NCI-H1694 (cell line): ENCODE measurements at regions not wholly inside any gene's neighbourhood (a gene's known extent, or its start where the extent isn't known, plus 50 kb on each side); places are given as distances from the start of the nearest gene placed in this dataset.
"Not testable (repeated sequence)": the region's sequence is repeated elsewhere in the genome, so short reads cannot be mapped to it uniquely, and the experiment has no call there.

Source experiments
- DNase-seq: peaks from one replicate; lab custom pipeline; 2025; lab: John Stamatoyannopoulos, UW

DNA sequence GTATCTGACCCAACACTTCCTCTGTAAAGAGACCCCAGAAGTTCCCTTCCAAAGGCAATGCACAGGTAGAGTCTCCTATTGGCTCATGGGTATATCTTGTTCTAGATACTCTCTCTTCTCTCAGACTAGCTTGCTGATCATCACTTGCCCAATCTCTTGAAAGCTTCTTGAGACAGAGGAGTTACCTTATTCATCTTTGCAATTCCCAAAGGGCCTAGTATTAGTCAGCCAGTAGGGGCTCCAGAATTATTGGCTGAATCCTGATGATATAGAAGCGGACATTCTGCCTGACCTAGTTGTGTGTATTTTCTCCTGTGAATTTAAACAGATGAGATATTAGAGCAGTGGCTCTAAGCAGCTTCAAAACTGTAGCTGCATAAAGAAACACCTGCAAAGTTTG, 304.0 kb upstream of the KLF4 start:
- DNase-seq = no peak

DNA sequence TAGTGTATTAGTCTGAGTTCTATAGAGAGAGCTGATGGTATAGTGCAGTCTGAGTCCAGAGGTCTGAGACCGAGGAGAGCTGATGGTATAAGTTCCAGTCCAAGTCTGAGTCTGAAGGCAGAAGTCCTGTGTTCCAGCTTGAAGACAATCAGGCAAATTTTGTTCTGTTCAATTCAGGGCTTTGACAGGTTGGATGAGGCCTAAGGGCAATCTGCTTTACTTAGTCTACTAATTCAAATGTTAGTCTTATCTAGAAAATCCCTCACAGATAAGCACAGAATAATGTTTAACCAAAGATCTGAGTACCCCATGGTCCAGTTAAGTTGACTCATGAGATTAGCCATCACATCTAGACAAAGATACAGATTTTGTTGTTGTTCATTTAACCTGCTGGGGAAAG, 303.0 kb upstream of the KLF4 start:
- no peak for DNase-seq

DNA sequence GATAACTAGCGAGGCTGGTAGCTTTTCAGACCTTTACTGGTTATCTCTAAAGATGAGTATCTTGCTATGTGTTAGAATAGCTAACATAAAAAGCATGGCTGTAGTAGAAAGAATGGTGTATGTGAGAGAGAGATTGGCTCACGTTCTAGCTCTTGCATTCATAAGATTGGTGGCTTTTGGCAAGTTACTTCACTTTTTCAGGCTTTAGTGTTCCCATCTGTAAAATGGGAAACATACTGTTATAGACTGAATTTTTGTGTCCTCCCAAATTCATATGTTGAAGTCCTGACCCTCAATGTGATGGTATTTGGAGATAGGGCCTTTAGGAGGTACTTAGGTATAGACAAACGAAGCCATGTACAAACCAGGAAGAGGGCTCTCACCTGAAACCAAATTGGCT, 302.4 kb upstream of the KLF4 start:
- no peak for DNase-seq

DNA sequence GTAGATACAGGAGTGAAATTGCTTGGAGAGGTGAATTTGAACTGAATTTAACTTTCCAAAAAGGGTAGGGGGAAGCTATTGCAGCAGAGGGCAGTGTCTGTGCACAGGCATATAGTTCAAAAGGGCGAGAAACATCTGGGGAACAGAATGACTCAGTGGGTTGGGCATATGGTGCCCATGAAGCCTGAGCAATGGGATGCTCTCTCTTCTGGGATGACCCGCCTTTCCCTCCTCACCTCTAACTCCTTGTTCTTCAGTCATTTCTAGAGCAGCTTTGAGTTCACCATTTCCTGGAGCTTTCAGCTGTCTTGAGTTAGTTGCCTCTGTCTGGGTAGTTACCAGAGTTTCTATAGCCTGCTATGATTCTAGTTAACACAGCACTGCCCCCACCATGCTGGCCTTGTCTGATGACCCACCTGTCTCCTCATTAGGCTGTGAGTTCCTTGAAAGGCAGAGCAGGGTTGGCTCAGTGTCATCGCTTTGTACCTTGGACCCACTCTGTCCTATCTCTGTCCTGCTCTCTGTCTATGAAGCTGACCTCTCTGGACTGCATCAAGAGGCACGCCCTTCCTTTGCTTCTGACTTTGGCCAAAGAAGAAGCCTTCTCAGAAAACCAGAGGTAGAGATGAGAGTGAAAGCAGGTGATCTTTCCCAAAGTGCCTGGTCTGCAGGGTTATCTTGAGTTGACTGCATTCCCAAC, 299.6 kb upstream of the KLF4 start:
- DNase-seq = no peak

DNA sequence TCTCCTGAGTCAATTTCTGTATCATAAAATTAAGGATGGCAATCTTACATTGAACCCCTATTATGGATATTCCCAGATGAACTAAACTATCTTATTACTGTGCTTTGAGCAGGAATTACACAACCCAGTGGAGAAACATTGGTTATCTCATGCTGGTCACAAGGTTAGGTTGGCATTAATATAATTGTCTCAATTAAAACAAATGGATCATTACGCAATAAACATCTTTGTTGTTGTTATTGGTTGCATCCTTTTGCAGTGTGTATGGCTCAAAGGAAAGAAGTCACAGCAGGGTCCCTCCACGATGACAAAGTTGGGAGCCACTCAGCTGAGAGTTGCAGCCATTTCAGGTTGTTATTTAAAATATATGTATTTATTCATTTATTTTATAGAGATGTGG, 297.0 kb upstream of the KLF4 start:
- no peak for DNase-seq

DNA sequence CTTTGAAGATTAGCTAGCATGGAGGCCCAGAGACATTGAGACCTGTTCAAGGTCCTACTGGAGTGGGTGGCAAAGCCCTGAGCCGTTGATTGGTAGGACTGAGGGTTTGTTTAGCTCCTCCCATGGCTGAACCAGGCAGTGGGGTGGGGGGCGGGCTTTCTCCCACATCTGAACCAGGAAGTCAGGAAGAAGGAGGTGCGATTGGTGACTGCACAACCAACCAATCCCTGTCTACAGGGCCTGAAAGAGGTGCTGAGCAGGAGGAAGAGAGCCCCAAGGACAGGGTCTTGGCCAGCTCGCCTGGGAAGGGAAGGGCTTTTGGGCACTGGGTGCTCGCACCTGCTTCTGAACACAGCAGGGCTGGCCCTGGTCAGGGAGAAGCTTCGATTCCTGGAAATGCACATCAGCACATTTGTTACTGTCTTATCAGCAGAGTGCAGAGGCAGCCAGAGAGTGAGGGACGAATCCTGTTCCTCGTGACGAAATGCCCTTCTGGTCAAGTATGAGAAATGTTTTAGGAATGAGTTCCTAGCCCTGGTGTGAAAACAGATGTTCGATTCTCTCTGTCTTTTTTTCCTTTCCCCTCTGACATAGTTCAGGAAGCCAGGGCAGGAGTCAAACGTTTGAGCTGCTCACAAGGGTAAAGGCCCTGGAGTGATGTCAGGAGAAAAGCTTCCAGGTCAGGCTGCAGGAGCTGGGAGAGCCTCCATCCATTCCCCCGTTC, 294.8 kb upstream of the KLF4 start:
- DNase-seq = no peak

DNA sequence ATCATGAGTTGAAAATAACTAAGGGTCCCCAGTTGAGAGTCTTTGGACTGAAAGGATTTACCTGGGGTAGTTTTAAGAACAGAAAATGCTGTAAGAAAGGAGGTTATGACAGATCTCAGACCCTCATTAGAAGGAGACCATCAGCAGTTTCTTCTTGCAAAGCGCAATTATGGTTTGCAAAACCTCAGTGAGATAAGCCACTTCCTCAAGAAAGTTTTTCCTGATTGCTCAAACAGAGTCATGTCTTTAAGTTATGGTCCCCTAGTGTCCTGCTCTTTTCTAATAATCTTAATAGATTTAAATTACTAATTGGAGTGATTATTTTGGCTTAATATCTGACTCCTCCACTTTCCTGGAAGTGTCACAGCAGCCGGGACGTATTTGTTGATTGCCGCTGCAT, 293.2 kb upstream of the KLF4 start:
- DNase-seq = no peak

DNA sequence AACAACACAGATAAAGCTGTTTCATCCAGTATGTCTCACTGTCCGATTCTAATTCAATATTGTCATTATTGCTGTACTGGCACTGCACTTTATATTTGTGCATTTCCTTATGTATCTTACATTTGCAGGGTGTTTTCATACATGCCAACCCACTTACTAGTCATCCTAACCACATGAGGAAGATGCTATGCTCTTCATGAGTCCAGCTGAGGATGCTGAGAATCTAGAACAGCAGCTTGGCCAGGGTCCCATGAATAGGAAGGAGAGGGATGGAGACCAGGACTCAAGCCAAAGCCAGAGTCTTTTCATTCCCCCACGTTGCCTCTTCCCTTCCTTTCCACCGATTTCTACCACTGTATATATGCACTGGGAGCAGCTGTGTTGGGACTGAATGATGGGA, 292.8 kb upstream of the KLF4 start:
- DNase-seq = no peak

DNA sequence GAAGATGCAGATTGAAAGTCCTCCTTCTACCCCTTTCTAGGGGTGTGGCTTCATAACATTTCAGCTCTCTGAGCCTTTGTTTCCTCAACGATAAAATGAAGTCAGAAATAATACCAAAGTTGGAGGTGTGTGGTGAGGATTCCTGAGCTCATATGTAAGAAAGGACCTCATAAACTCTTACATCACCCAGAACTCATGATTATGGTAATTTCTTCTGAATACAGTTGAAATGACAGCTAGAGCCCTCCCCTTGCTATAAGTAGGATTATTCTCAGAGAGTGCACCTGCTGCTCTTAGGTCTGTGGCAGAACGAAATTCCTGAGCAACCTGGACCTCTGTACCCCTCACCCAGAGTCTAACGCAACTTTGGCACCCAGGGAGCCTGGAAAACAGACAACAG, 291.4 kb upstream of the KLF4 start:
- no peak for DNase-seq

DNA sequence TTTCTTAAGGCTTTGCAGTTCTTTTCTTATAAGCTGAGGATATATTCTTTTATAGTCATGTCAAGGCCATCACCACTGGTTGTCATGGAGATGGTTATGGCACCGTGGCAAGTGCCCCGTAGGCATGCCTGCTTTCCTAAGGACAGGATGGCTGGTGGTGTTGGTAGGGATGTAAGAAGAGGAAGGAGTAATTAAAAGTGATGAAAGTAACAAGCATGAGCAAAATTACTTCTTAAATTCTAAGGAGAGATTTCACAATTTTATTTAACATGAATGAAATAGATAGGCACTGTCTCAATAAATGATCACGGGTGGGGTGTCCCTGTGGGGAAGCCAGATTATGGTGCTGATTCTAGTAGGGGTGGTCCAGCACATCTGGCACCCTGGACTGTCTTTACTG, 290.2 kb upstream of the KLF4 start:
- DNase-seq = no peak

DNA sequence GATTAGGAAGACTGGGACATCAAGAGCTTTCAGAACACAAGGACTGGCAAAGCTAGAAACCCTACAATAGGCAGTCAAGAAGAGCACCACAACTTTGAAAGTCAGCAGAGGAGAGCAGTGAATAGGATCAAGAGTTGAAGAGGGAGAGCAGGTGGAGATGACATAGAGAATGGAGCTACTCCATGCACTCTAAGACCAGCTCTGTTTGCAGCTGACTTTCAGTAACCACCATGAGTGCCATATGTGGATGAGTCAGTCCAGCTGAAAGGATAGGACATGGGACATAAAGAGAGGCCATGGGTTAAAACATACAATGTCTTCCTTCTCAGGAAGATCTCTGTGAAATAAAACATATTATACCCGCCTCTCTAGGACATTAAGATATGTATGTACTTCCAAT, 289.1 kb upstream of the KLF4 start:
- no peak for DNase-seq

DNA sequence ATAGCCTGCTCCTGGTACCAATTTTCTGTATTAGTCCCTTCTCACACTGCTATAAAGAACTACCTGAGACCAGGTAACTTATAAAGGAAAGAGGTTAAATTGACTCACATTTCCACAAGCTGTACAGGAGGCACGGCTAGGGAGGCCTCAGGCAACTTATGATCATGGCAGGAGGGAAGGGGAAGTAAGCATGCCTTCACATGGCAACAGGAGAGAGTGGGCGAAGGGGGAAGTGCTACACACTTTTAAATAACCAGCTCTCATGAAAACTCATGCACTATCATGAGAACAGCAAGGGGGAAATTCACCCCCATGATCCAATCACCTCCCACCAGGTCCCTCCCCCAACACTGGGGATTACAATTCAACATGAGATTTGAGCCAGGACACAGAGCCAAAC, 284.5 kb upstream of the KLF4 start:
- DNase-seq = not testable (repeated sequence)

DNA sequence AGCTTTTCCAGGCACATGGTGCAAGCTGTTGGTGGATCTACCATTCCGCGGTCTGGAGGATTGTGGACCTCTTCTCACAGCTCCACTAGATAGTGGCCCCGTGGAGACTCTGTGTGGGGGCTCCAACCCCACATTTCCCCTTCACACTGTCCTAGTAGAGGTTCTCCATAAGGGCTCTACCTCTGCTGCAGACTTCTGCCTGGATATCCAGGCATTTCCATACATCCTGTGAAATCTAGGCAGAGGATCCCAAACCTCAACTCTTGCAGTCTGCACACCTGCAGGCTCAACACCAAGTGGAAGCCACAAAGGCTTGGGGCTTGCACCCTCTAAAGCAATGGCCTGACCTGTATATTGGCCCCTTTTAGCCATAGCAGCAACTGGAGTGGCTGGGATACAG, 283.4 kb upstream of the KLF4 start:
- no peak for DNase-seq

DNA sequence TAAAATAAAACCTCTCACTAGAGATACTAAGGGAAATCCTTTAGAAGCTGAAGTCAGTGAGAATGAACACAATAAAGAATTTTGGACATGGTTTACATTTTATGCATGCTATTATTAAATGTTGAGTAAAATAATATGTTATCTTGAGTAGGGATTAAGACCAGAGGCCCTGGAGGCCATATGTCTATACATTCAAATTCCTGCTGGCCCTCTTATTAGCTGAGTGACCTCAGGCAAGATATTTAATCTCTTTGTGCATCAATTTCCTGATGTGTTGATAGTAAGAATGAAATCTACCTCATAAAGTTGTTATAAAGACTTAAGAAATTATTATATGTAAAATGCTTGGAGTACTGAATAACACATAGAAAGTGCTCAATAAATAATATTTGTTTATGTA, 281.1 kb upstream of the KLF4 start:
- no peak for DNase-seq

DNA sequence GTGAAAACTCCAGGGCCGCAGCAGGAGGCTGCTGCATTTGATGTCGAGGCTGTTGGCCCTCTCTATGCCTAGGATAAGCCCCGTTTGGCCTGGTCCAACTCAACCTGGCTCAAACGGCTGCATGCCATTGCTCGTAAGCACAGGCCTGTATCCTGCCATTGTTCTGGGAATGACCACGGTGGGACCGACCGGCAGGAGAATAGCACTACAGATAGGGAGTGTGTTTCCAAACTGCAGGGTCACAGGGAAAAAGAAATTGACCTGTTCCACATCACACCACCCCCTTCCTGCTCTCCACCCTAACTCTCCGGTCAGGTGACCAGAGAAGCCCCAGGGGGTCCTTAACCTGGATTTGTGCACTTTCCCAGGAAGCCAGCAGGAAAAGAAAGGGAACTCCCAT, 278.7 kb upstream of the KLF4 start:
- no peak for DNase-seq

DNA sequence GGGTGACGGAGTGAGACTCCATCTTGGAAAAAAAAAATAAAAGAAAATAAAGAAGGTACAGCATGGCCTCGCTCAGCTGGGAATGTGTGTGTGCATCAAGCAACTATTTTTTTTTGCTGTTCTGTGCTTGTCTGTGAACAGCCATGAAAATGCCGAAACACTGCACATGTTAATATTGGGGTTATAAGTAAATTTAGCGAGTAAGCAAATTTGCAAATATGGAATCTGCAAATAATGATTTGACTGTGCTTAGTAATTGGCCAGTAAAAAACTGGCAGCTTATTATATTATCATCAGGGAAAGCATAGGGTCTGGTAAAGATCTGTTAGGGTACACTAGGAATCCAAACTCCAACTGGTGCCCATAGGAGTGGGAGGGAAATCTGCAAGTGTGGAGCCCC, 278.1 kb upstream of the KLF4 start:
- no peak for DNase-seq

DNA sequence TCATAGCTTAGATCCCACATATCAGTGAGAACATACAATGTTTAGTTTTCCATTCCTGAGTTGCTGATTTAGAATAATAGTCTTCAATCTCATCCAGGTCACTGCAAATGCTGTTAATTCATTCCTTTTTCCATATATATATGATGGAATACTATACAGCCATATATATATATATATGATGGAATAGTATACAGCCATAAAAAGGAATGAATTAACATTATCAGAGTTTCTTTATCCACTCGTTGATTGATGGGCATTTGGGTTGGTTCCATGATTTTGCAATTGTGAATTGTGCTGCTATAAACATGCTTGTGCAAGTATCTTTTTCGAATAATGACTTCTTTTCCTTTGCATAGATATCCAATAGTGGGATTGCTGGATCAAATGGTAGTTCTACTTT, 273.9 kb upstream of the KLF4 start:
- DNase-seq = not testable (repeated sequence)

DNA sequence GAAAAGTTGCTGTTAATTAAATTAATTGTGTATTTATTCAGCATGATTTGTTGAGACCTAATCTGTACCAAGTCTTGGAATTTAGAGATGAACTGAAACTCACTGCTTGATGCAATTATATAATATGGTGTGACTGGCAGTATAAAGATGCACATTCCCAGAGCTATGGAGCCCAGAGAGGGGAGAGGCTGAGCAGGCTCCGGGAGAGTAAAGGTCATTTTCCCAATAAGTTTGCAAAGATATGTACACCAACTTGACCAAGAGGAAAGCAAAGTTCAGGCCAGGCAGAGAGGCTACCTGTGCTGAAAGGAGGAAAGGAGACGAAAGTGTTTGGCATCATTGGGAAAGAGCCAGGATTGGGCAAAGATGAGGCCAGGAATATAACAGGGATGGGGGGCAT, 271.7 kb upstream of the KLF4 start:
- DNase-seq = no peak

DNA sequence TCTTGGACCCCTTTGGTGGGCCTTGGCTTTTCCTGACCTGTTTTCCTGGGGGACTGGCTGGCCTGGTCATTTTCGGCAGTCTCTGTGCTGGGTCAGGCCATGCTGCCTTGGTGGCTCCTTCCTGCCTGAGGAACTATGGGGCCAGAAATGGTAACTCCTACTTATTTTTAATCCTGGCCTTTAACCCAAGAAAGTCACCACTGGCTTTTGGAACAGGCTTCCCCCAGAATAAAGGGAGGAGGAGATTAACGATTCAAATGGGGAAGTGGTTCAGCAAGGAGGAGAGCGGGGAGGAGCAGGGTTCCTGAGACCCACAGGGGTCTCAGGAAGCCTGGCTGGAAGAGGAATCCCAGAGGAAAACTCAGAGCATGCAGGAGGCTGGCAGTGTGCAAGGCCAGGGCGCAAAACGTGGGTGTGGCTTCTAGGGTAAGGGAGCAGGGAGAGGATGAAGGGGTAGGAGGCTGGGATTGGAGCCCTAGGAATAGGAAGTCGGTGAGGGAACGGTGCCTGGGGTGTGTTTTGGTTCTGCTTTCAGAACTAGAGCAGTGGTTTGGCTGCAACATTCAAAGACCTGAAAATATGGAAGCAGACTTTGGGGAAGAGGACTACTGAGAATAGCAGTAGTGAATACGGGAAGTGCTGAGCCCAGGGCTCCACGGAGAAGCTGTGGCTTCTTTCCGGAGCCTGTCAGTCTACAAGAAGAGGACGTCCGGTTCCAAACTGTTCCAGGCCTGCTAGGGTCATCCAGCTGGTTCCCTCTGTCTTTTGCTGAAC, 271.1 kb upstream of the KLF4 start:
- no peak for DNase-seq

DNA sequence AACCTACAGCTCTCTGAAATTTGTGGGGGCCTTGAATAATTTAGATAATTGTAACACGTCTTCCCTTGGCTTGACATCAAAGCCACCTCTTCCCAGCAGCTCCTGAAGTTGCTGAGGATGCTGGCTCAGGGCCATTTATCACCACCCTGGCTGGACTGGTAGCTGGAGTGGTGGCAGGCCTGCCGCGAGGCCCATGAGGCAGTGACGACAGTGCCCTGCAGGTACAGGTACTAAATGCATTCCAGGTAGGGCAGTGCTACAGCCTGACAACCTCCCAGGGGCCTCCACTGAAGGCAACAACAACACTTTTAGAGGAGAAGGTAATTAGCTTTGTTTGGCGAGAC, 270.2 kb upstream of the KLF4 start:
- DNase-seq = no peak

DNA sequence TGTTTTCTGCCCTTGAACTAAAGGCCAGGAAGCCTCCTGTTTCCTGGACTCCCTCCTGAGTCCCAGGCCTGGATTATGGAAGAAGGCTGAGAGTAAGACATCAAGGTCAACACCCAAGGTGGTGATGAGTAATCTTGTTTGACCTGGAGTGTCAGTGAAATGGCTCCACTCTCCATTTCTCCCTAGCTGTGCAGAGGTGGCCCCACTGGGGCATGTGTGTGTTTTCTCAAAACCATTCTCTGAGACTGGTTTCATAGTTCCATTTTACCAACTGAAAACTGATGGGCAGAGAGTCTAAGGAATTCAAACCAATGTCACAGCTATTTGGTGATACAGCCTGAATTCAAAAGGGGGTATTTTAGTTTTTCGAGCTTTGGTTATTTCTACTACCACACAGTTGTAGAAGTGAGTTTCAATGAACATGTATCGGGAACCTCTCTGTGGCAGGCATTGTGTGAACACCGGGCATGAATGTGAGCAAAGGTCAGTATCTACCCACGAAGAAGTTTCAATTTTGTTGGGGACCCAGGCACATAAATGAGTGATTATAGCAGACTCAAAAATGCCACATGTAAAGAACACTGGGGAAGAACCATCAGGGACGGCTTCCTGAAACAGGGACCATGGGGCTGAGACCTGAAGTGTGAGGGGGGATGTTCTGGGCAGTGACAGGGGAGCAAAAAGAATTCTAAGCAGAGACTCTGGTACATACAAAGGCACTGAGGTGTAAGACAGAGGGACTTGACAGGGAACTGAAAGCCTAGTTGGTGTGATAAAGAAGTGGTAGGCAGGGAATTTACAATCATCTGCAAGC, 269.6 kb upstream of the KLF4 start:
- DNase-seq = no peak

DNA sequence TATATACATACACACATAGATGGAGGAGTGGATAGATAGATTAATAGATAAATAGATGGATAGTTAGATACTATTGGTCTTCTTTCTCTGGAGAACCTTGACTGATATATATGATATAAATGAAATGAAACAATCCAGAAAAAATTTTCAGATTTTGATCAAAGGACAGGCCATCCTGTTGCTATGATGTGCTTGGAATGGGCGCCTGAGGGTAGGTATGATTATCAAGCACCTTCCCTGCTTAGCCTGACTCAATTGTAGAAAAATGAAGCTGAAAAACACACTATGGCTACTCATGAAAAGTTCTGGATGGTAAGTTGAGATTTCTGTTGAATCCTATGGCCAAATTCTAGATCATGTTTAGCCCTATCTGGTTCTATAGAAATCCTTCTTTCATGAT, 266.5 kb upstream of the KLF4 start:
- DNase-seq = no peak

DNA sequence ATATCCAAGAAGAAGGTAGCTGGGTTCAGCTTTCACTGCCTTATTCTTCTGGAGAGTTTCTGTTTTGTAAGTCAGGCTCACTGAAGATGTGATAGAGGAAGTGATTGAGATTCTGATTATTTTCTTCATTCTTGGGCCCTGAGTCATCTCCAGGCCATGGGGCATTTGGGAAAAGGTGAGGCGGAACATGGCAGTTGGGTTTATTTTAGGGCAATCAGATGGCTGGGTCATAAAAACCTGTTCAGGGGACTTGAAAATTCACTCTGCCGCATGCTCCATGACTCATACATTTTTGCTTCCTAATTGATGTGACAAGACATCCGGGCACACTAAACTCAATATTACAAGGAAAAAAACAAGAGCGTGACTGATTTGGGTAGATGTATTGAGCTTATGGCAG, 265.7 kb upstream of the KLF4 start:
- DNase-seq = no peak
